LNCAP (cell line): ENCODE measurements at regions not wholly inside any gene's neighbourhood (a gene's known extent, or its start where the extent isn't known, plus 50 kb on each side); places are given as distances from the start of the nearest gene placed in this dataset.

Experiments
- CTCF ChIP-seq: fragments of 450-650 bp; IDR thresholded peaks from 2 replicates; pipeline ENCODE4 v1.5.1; 2017; ENCODE audit warnings: mild to moderate bottlenecking

- no peak for TF ChIP-seq CTCF
These were observed 82.5 kb upstream of the SMIM23 start for GRCh38 chr5:171703146-171703545.

- no peak for TF ChIP-seq CTCF
These were observed 80.6 kb upstream of the SMIM23 start for GRCh38 chr5:171705036-171705435.

GRCh38 chr5:171705830-171706468 lies 79.7 kb upstream of the SMIM23 start:
- TF ChIP-seq CTCF: no peak

- TF ChIP-seq CTCF: no peak
These were observed 78.7 kb upstream of the SMIM23 start for GRCh38 chr5:171706736-171707441.

- no peak for TF ChIP-seq CTCF
These were observed 78.2 kb upstream of the SMIM23 start for GRCh38 chr5:171707442-171707792.

- no peak for TF ChIP-seq CTCF
These were observed 75.7 kb upstream of the SMIM23 start for GRCh38 chr5:171709930-171710329.

- no peak for TF ChIP-seq CTCF
These were observed 75.1 kb upstream of the SMIM23 start for GRCh38 chr5:171710451-171711024.
